T-cell (primary cell): ENCODE measurements at regions not wholly inside any gene's neighbourhood (a gene's known extent, or its start where the extent isn't known, plus 50 kb on each side); places are given as distances from the start of the nearest gene placed in this dataset.
"Not testable (repeated sequence)": the region's sequence is repeated elsewhere in the genome, so short reads cannot be mapped to it uniquely, and the experiment has no call there.

ENCODE experiments used
- ATAC-seq, 4 experiments: fragments of 200-7000 bp in 3 of 4; fragments of 150-1000 bp in 1 of 4; cut with Tn5 transposase; replicated peaks in 1 of 4; 1 replicate in 3 of 4; 2 replicates in 1 of 4; pipeline ENCODE4 v1.10.0; 2021; ENCODE audit warnings: moderate library complexity in 3 of 4, mild to moderate bottlenecking in 2 of 4, moderate number of reproducible peaks in 1 of 4
- CTCF ChIA-PET, 2 donors: fragments of 300-600 bp; sonication (Branson Sonifier 250); formaldehyde crosslinking; loops; one replicate each; lab custom pipeline; 2022; ENCODE audit warnings: antibody characterized with exemption in 2 of 2; lab: Charles Lee
- POLR2A ChIA-PET, 2 donors: fragments of 300-600 bp; sonication (Branson Sonifier 250); formaldehyde crosslinking; loops; one replicate each; lab custom pipeline; 2022; ENCODE audit warnings: antibody characterized with exemption in 2 of 2; lab: Charles Lee
- DNase-seq, 35 experiments: peaks; one replicate each; pipeline versions ENCODE4 v3.0.0 to v3.0.0-alpha.2; 2013 to 2023
- H3K27ac ChIP-seq: one replicate; pipeline ENCODE4 v1.5.1; 2013; ENCODE audit warnings: low read length
- H3K27me3 ChIP-seq, 2 experiments: replicated peaks in 1 of 2; 1 replicate in 1 of 2; 2 replicates in 1 of 2; pipeline versions ENCODE4 v1.6.1 to v1.7.0; 2013; ENCODE audit warnings: low read length in 1 of 2, mixed read lengths in 1 of 2; ENCODE audit not compliant: control insufficient read depth in 2 of 2, insufficient read depth in 2 of 2; ENCODE audit errors: extremely low read depth in 1 of 2
- H3K36me3 ChIP-seq, 2 donors: 1 replicate in 1 of 2; 2 replicates in 1 of 2; pipeline versions ENCODE4 v1.6.1 to v1.7.0; 2013; ENCODE audit warnings: low read length in 1 of 2; ENCODE audit not compliant: control insufficient read depth in 2 of 2, insufficient read depth in 1 of 2; ENCODE audit errors: extremely low read depth in 1 of 2
- H3K4me1 ChIP-seq, 2 experiments: 1 replicate in 1 of 2; 2 replicates in 1 of 2; pipeline versions ENCODE4 v1.6.1 to v1.7.0; 2013; ENCODE audit warnings: low read length in 2 of 2, mixed read lengths in 1 of 2; ENCODE audit not compliant: insufficient read depth in 2 of 2, control insufficient read depth in 1 of 2; ENCODE audit errors: extremely low read depth in 1 of 2
- H3K4me3 ChIP-seq, 2 donors: 1 replicate in 1 of 2; 2 replicates in 1 of 2; pipeline versions ENCODE4 v1.5.1 to v1.7.0; 2013; ENCODE audit warnings: mild to moderate bottlenecking in 2 of 2, low read length in 1 of 2, moderate library complexity in 1 of 2; ENCODE audit not compliant: control insufficient read depth in 1 of 2; ENCODE audit errors: extremely low read depth in 1 of 2
- H3K9me3 ChIP-seq: 2 replicates; pipeline ENCODE4 v1.7.0; 2013
- H3K27ac Mint-ChIP-seq, 2 donors: one replicate each; pipeline ENCODE4 v1.8.0; 2020 to 2021; ENCODE audit warnings: mild to moderate bottlenecking in 2 of 2, mixed read lengths in 2 of 2
- H3K27me3 Mint-ChIP-seq, 2 donors: one replicate each; pipeline ENCODE4 v1.8.0; 2021 to 2022; ENCODE audit warnings: mixed read lengths in 2 of 2
- H3K36me3 Mint-ChIP-seq: one replicate; pipeline ENCODE4 v1.8.0; 2021; ENCODE audit warnings: mixed read lengths
- H3K4me1 Mint-ChIP-seq, 3 donors: one replicate each; pipeline ENCODE4 v1.8.0; 2020 to 2022; ENCODE audit warnings: mixed read lengths in 3 of 3, mild to moderate bottlenecking in 1 of 3
- H3K4me3 Mint-ChIP-seq, 3 donors: one replicate each; pipeline ENCODE4 v1.8.0; 2020 to 2022; ENCODE audit warnings: mild to moderate bottlenecking in 3 of 3, mixed read lengths in 3 of 3, moderate library complexity in 3 of 3
- H3K9me3 Mint-ChIP-seq, 3 donors: one replicate each; pipeline ENCODE4 v1.8.0; 2020 to 2022; ENCODE audit warnings: mixed read lengths in 3 of 3
- WGBS: methylation state at CpG from one replicate; pipeline ENCODE4 v1.1.5; 2013; ENCODE audit warnings: missing lambda C conversion rate; ENCODE audit not compliant: insufficient coverage; 5-methylcytosine and 5-hydroxymethylcytosine counted together

GRCh38 chr3:3654916-3655315 lies 144.3 kb upstream of the LRRN1 start:
- no peak overlapping the region for H3K4me3 Mint-ChIP-seq
- ChIA-PET CTCF (no interaction called here), POLR2A (no interaction called here)
- 100% methylated on average over 1 of the region's 2 CpGs for WGBS
- Histone ChIP-seq H3K9me3 (no peaks in the 10 kb centered on the region), H3K4me1 (no peaks in the 10 kb centered on the region), H3K27me3 (no peaks in the 10 kb centered on the region), H3K4me3 (no peak overlapping the region), H3K36me3 (no peaks in the 10 kb centered on the region), H3K27ac (no peak overlapping the region)
- ATAC-seq, result no peak
- no peaks in the 10 kb centered on the region for H3K36me3 Mint-ChIP-seq
- no peak for DNase-seq
- H3K9me3 Mint-ChIP-seq, result peaks cover 0 to 2% (median 0%) of the 10 kb centered on the region in 3 donors
- H3K27ac Mint-ChIP-seq, result no peak overlapping the region
- no peaks in the 10 kb centered on the region for H3K4me1 Mint-ChIP-seq
- peaks cover 0 to 6% of the 10 kb centered on the region in 2 donors for H3K27me3 Mint-ChIP-seq

GRCh38 chr3:3648988-3649679 lies 150.1 kb upstream of the LRRN1 start:
- H3K27me3 Mint-ChIP-seq, result peaks cover 0 to 11% of the 10 kb centered on the region in 2 donors
- DNase-seq, result no peak
- no peaks in the 10 kb centered on the region for H3K9me3 ChIP-seq
- H3K27ac Mint-ChIP-seq, result no peak overlapping the region
- POLR2A ChIA-PET, result interaction anchor here in 1 of 2 donors (0.6 kb wide), 1 partner anchor 304 kb away, joined by 4 read pairs; no protein-coding TSS in a partner anchor
- no peaks in the 10 kb centered on the region for H3K4me1 ChIP-seq
- no peaks in the 10 kb centered on the region for H3K36me3 ChIP-seq
- H3K36me3 Mint-ChIP-seq, result no peaks in the 10 kb centered on the region
- no peak overlapping the region for H3K4me3 Mint-ChIP-seq
- H3K4me1 Mint-ChIP-seq, result no peaks in the 10 kb centered on the region
- no peak for ATAC-seq
- H3K27me3 ChIP-seq, result no peaks in the 10 kb centered on the region
- 80% methylated on average over 3 of the region's 5 CpGs for WGBS
- CTCF ChIA-PET, result no interaction called here
- H3K4me3 ChIP-seq, result no peak overlapping the region
- H3K9me3 Mint-ChIP-seq, result no peaks in the 10 kb centered on the region
- H3K27ac ChIP-seq, result no peak overlapping the region

GRCh38 chr3:3646934-3647333 lies 152.3 kb upstream of the LRRN1 start:
- 33% methylated on average over 1 of the region's 2 CpGs for WGBS
- CTCF ChIA-PET, result no interaction called here
- no peak for ATAC-seq

GRCh38 chr3:3646103-3646844 lies 153.0 kb upstream of the LRRN1 start:
- POLR2A ChIA-PET, H3K9me3 Mint-ChIP-seq, ATAC-seq, H3K27ac ChIP-seq, H3K4me1 ChIP-seq, H3K4me3 ChIP-seq, H3K36me3 Mint-ChIP-seq, H3K27me3 ChIP-seq, CTCF ChIA-PET, H3K36me3 ChIP-seq, H3K27ac Mint-ChIP-seq, H3K4me3 Mint-ChIP-seq, H3K4me1 Mint-ChIP-seq, H3K27me3 Mint-ChIP-seq, H3K9me3 ChIP-seq, DNase-seq: not testable (repeated sequence)
- WGBS, result 89% methylated on average over 5 of the region's 13 CpGs

More at GRCh38 chr3:3646934-3647333, 152.3 kb upstream of the LRRN1 start:
- POLR2A ChIA-PET, result no interaction called here
- Histone ChIP-seq H3K4me3 (no peak overlapping the region), H3K27ac (no peak overlapping the region), H3K9me3 (no peaks in the 10 kb centered on the region), H3K27me3 (no peaks in the 10 kb centered on the region), H3K36me3 (no peaks in the 10 kb centered on the region), H3K4me1 (no peaks in the 10 kb centered on the region)
- Mint-ChIP-seq H3K4me3 (no peak overlapping the region), H3K9me3 (no peaks in the 10 kb centered on the region), H3K27ac (no peak overlapping the region), H3K27me3 (peaks cover 0 to 8% of the 10 kb centered on the region in 2 donors), H3K36me3 (no peaks in the 10 kb centered on the region), H3K4me1 (no peaks in the 10 kb centered on the region)
- DNase-seq, result no peak

- H3K9me3 ChIP-seq, result no peaks in the 10 kb centered on the region
- no peak for ATAC-seq
- ChIA-PET CTCF (no interaction called here), POLR2A (no interaction called here)
- H3K9me3 Mint-ChIP-seq, result no peaks in the 10 kb centered on the region
- no peaks in the 10 kb centered on the region for H3K36me3 ChIP-seq
- no peak overlapping the region for H3K27ac Mint-ChIP-seq
- H3K4me3 ChIP-seq, result no peak overlapping the region
- H3K36me3 Mint-ChIP-seq, result no peaks in the 10 kb centered on the region
- 100% methylated on average over 1 of the region's 5 CpGs for WGBS
- H3K4me1 ChIP-seq, result no peaks in the 10 kb centered on the region
- H3K27me3 Mint-ChIP-seq, result peaks cover 0 to 3% of the 10 kb centered on the region in 2 donors
- no peaks in the 10 kb centered on the region for H3K4me1 Mint-ChIP-seq
- H3K4me3 Mint-ChIP-seq, result no peak overlapping the region
- DNase-seq, result no peak
- no peak overlapping the region for H3K27ac ChIP-seq
- H3K27me3 ChIP-seq, result no peaks in the 10 kb centered on the region
Observed at GRCh38 chr3:3641877-3642455, 157.3 kb upstream of the LRRN1 start.

- no peak overlapping the region for H3K4me3 Mint-ChIP-seq
- ATAC-seq (no peak), DNase-seq (no peak)
- POLR2A ChIA-PET, result no interaction called here
- Histone ChIP-seq H3K4me1 (no peaks in the 10 kb centered on the region), H3K27ac (no peak overlapping the region), H3K27me3 (no peaks in the 10 kb centered on the region), H3K9me3 (no peaks in the 10 kb centered on the region), H3K4me3 (no peak overlapping the region), H3K36me3 (no peaks in the 10 kb centered on the region)
- CTCF ChIA-PET, result interaction anchor here in 1 of 2 donors (0.9 kb wide), 1 partner anchor 8 kb away, joined by 4 read pairs; no protein-coding TSS in a partner anchor
- H3K4me1 Mint-ChIP-seq, result no peaks in the 10 kb centered on the region
- H3K27me3 Mint-ChIP-seq, result no peaks in the 10 kb centered on the region
- no peaks in the 10 kb centered on the region for H3K36me3 Mint-ChIP-seq
- no peak overlapping the region for H3K27ac Mint-ChIP-seq
- no CpG with 5 or more reads among the region's 2 CpGs for WGBS
- no peaks in the 10 kb centered on the region for H3K9me3 Mint-ChIP-seq
Observed at GRCh38 chr3:3639078-3639477, 160.2 kb upstream of the LRRN1 start.
